ENCODE measurements at regions not wholly inside any gene's neighbourhood (a gene's known extent, or its start where the extent isn't known, plus 50 kb on each side); places are given as distances from the start of the nearest gene placed in this dataset.

DNA sequence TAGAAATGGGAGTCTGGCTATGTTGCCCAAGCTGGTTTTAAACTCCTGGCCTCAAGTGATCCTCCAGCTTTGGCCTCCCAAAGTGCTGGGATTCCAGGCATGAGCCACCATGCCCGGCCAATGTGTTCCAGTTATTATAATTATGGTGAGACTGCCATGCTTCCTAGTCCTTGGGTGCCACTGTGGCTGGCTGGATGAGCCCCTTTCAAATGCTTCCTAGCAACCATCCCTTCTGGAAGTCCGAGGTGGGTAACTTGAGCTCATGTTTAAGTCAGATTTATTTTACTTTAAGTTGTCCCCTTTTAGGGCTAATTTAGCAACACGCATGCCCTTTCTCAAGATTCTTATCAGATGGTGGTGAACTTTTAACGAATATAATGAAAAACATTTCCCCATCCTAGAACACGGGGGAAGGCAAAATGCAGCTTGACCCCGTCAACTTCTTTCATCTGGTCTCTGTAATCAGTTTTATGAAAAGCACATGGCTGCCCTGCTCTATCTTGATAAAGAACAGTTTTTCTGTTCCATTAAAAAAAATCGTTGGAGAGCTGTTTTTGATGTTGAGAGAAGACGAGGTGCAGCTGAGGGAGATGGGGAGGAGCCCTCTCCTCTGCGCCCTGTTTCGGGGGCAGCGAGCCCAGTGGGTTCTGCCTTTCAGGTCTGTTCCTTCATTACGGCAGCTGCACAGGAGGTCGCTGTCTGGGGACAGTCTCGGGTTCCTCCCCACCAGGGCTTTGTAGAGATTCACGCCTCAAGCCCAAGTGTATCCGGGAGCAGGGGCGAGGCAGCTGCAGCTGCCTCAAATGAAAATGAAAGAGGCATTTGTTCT is 61.0 kb upstream of the MKI67 start:
- 59% methylated on average over 17 of the region's 17 CpGs for WGBS
- H3K4me1 ChIP-seq (ENCODE audit: control insufficient read depth in 4 of 4, insufficient read depth in 4 of 4, low read length in 3 of 4), result no peaks in the 10 kb centered on the region
- H3K27me3 ChIP-seq (ENCODE audit: control insufficient read depth in 4 of 4, insufficient read depth in 4 of 4, low read length in 3 of 4), result no peaks in the 10 kb centered on the region
- H3K27ac ChIP-seq (ENCODE audit: low read depth in 1 of 2, low read length in 2 of 2), result no peak overlapping the region
- H3K9me3 ChIP-seq (ENCODE audit: control insufficient read depth in 4 of 4, low read length in 3 of 4), result peaks cover 0 to 4% (median 0%) of the 10 kb centered on the region in 4 donors
- no peak for DNase-seq (ENCODE audit: low spot score)
- TF ChIP-seq HNF4G (IDR thresholded peaks at IDR 0.05) (no peak), RXRA (IDR thresholded peaks at IDR 0.05) (no peak), FOXA1 (IDR thresholded peaks at IDR 0.05) (no peak), YY1 (IDR thresholded peaks at IDR 0.05) (no peak), FOXA2 (IDR thresholded peaks at IDR 0.05) (no peak), RAD21 (IDR thresholded peaks at IDR 0.05) (no peak), JUND (IDR thresholded peaks at IDR 0.05) (no peak), EGR1 (IDR thresholded peaks at IDR 0.05; ENCODE audit: low read depth in 2 of 2) (no peak), SP1 (IDR thresholded peaks at IDR 0.05) (no peak), HNF4A (conservative IDR thresholded peaks at IDR 0.05) (no peak), NR2F2 (IDR thresholded peaks at IDR 0.05) (no peak), GABPA (IDR thresholded peaks at IDR 0.05 in 1 of 2, conservative IDR thresholded peaks at IDR 0.05 in 1 of 2) (no peak)
- TF ChIP-seq, protein P1, sequence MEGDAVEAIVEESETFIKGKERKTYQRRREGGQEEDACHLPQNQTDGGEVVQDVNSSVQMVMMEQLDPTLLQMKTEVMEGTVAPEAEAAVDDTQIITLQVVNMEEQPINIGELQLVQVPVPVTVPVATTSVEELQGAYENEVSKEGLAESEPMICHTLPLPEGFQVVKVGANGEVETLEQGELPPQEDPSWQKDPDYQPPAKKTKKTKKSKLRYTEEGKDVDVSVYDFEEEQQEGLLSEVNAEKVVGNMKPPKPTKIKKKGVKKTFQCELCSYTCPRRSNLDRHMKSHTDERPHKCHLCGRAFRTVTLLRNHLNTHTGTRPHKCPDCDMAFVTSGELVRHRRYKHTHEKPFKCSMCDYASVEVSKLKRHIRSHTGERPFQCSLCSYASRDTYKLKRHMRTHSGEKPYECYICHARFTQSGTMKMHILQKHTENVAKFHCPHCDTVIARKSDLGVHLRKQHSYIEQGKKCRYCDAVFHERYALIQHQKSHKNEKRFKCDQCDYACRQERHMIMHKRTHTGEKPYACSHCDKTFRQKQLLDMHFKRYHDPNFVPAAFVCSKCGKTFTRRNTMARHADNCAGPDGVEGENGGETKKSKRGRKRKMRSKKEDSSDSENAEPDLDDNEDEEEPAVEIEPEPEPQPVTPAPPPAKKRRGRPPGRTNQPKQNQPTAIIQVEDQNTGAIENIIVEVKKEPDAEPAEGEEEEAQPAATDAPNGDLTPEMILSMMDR (IDR thresholded peaks at IDR 0.05; ENCODE audit: low read depth, low read length, missing input control), result no peak
- TF ChIP-seq, protein P2, sequence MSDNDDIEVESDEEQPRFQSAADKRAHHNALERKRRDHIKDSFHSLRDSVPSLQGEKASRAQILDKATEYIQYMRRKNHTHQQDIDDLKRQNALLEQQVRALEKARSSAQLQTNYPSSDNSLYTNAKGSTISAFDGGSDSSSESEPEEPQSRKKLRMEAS (IDR thresholded peaks at IDR 0.05), result no peak
- TF ChIP-seq, protein P3, sequence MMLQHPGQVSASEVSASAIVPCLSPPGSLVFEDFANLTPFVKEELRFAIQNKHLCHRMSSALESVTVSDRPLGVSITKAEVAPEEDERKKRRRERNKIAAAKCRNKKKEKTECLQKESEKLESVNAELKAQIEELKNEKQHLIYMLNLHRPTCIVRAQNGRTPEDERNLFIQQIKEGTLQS (IDR thresholded peaks at IDR 0.05), result no peak
- TF ChIP-seq, protein P4, sequence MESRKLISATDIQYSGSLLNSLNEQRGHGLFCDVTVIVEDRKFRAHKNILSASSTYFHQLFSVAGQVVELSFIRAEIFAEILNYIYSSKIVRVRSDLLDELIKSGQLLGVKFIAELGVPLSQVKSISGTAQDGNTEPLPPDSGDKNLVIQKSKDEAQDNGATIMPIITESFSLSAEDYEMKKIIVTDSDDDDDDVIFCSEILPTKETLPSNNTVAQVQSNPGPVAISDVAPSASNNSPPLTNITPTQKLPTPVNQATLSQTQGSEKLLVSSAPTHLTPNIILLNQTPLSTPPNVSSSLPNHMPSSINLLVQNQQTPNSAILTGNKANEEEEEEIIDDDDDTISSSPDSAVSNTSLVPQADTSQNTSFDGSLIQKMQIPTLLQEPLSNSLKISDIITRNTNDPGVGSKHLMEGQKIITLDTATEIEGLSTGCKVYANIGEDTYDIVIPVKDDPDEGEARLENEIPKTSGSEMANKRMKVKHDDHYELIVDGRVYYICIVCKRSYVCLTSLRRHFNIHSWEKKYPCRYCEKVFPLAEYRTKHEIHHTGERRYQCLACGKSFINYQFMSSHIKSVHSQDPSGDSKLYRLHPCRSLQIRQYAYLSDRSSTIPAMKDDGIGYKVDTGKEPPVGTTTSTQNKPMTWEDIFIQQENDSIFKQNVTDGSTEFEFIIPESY (IDR thresholded peaks at IDR 0.05), result no peak
- H3K4me3 ChIP-seq (ENCODE audit: low read depth in 1 of 3, low read length in 3 of 3), result no peak overlapping the region
- no peak overlapping the region for H3K9ac ChIP-seq (ENCODE audit: low read depth in 1 of 2, low read length in 2 of 2)
- no peaks in the 10 kb centered on the region for H3K36me3 ChIP-seq (ENCODE audit: control insufficient read depth in 4 of 4, insufficient read depth in 3 of 4, low read depth in 1 of 4, low read length in 3 of 4)

DNA sequence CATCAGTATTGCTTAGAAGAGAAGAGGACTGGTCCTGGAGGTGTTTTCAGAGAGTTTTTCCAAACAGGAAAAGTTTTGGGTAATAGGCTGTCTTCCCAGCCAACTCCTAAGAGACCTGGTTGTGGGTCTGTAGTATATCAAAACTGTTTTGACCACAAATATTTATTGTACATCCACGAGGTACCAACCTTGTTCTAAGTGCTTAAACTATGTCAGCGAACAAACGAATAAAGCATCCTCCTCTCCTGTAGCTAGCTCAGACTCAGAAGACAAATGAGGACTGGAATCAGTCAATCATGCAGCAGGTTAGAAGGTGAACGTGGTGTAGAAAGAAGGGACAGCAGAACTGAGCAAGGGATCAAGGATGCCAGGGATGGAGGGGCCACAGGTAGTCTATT is 61.6 kb upstream of the MKI67 start:
- no peaks in the 10 kb centered on the region for H3K4me1 ChIP-seq (ENCODE audit: control insufficient read depth in 4 of 4, insufficient read depth in 4 of 4, low read length in 3 of 4)
- H3K9ac ChIP-seq (ENCODE audit: low read depth in 1 of 2, low read length in 2 of 2), result no peak overlapping the region
- H3K9me3 ChIP-seq (ENCODE audit: control insufficient read depth in 4 of 4, low read length in 3 of 4), result peaks cover 0 to under 1% (median 0%) of the 10 kb centered on the region in 4 donors
- 49% methylated on average over 4 of the region's 4 CpGs for WGBS
- H3K36me3 ChIP-seq (ENCODE audit: control insufficient read depth in 4 of 4, insufficient read depth in 3 of 4, low read depth in 1 of 4, low read length in 3 of 4), result no peaks in the 10 kb centered on the region
- no peak overlapping the region for H3K4me3 ChIP-seq (ENCODE audit: low read depth in 1 of 3, low read length in 3 of 3)
- H3K27ac ChIP-seq (ENCODE audit: low read depth in 1 of 2, low read length in 2 of 2), result no peak overlapping the region
- no peaks in the 10 kb centered on the region for H3K27me3 ChIP-seq (ENCODE audit: control insufficient read depth in 4 of 4, insufficient read depth in 4 of 4, low read length in 3 of 4)
- no peak for DNase-seq (ENCODE audit: low spot score)
- TF ChIP-seq FOXA2 (IDR thresholded peaks at IDR 0.05), result no peak
- TF ChIP-seq, protein P5, sequence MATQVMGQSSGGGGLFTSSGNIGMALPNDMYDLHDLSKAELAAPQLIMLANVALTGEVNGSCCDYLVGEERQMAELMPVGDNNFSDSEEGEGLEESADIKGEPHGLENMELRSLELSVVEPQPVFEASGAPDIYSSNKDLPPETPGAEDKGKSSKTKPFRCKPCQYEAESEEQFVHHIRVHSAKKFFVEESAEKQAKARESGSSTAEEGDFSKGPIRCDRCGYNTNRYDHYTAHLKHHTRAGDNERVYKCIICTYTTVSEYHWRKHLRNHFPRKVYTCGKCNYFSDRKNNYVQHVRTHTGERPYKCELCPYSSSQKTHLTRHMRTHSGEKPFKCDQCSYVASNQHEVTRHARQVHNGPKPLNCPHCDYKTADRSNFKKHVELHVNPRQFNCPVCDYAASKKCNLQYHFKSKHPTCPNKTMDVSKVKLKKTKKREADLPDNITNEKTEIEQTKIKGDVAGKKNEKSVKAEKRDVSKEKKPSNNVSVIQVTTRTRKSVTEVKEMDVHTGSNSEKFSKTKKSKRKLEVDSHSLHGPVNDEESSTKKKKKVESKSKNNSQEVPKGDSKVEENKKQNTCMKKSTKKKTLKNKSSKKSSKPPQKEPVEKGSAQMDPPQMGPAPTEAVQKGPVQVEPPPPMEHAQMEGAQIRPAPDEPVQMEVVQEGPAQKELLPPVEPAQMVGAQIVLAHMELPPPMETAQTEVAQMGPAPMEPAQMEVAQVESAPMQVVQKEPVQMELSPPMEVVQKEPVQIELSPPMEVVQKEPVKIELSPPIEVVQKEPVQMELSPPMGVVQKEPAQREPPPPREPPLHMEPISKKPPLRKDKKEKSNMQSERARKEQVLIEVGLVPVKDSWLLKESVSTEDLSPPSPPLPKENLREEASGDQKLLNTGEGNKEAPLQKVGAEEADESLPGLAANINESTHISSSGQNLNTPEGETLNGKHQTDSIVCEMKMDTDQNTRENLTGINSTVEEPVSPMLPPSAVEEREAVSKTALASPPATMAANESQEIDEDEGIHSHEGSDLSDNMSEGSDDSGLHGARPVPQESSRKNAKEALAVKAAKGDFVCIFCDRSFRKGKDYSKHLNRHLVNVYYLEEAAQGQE (IDR thresholded peaks at IDR 0.05), result no peak
- TF ChIP-seq, protein P3 (IDR thresholded peaks at IDR 0.05), result no peak
- TF ChIP-seq YY1 (IDR thresholded peaks at IDR 0.05), result no peak
- TF ChIP-seq HNF4A (conservative IDR thresholded peaks at IDR 0.05), result no peak
- no peak for TF ChIP-seq EGR1 (IDR thresholded peaks at IDR 0.05; ENCODE audit: low read depth in 2 of 2)
- TF ChIP-seq, protein P4 (IDR thresholded peaks at IDR 0.05), result no peak
- TF ChIP-seq GABPA (IDR thresholded peaks at IDR 0.05 in 1 of 2, conservative IDR thresholded peaks at IDR 0.05 in 1 of 2), result no peak
- TF ChIP-seq FOXA1 (IDR thresholded peaks at IDR 0.05), result no peak
- TF ChIP-seq HNF4G (IDR thresholded peaks at IDR 0.05), result no peak
- TF ChIP-seq JUND (IDR thresholded peaks at IDR 0.05), result no peak
- TF ChIP-seq, protein P1 (IDR thresholded peaks at IDR 0.05; ENCODE audit: low read depth, low read length, missing input control), result no peak
- no peak for TF ChIP-seq NR2F2 (IDR thresholded peaks at IDR 0.05)
- TF ChIP-seq RAD21 (IDR thresholded peaks at IDR 0.05), result no peak

Data from liver (tissue), 8 donors.